Dedifferentiated amniotic fluid mesenchymal stem cell (primary cell): ENCODE measurements at regions not wholly inside any gene's neighbourhood (a gene's known extent, or its start where the extent isn't known, plus 50 kb on each side); places are given as distances from the start of the nearest gene placed in this dataset.
A peak's percentile ranks its signal among the peaks of the same experiment; 100 is the strongest.

ENCODE experiments used
- DNase-seq: peaks from one replicate; pipeline ENCODE4 v3.0.0-alpha.2; 2016; ENCODE audit errors: extremely low spot score

GRCh38 chr1:93013145-93014065 lies 52.1 kb upstream of the DIPK1A start:
- no peak for DNase-seq

GRCh38 chr1:93014168-93014567 lies 52.9 kb upstream of the DIPK1A start:
- no peak for DNase-seq

DNA sequence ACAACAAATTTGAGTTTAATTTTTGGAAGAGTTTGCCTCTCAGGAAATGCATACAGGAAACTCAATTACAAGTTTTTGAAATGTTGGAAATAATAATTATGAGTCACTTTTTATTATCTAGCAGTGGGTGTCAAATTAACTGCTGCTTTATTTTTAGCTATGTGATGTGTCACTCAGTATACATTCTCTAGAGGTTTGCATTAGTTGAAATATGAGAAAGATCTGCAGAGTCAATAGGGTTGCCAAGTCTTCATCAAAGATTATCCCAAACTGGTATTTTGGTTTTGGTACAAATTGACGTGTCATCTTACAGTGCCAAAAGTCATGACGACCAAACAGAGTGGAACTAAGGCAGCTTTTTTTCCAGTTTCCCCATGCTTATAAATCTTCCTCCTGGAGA lies 54.3 kb upstream of the DIPK1A start:
- no peak for DNase-seq

- no peak for DNase-seq
These were observed 54.9 kb upstream of the DIPK1A start for GRCh38 chr1:93016171-93016570.

DNA sequence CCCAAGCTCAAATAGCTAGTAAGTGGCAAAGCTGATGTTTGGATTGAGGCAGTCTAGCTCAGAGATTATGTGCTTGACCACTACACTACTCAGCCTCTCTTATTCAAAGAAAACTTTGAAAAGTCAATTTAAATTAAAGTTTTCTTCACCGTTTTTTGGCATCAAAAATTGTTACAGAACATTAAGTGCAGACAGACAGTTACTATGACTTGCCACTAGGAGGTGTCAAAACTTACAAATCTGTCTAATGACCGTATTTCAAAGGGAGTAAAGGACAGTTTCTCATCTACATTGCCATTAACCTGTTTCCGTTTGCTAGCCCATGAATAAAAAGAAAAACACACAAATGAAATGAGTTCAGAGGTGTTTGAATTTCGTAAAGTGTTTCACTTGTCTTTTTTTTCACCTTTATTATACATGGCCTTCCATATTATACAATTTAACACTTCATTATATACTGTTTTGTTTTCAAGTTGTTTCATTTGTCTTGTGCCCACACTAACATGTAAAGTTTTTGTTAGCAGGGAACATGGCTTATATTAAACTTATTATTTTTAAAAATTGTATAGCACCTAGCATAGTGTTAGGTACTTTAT lies 57.4 kb upstream of the MTF2 start:
- peak; percentile 65 for DNase-seq

DNA sequence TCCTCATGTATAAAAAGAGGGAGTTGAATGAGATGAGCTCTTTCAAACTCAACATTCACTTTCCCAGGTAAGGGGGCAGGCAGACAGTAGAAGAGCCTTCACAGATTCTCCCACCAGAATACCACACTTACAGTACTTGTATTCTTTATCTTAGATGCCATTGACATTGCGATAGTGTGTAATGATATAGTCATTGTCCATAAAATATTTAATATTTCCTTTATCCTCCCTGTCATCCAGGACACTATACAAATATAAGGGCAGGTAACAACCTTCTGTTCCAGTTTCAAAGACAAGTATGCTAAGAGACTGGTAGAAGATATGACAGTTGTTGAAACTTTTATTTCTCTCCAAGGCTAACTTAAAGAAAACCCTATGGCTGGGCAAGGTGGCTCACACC lies 56.5 kb upstream of the MTF2 start:
- DNase-seq: no peak

DNA sequence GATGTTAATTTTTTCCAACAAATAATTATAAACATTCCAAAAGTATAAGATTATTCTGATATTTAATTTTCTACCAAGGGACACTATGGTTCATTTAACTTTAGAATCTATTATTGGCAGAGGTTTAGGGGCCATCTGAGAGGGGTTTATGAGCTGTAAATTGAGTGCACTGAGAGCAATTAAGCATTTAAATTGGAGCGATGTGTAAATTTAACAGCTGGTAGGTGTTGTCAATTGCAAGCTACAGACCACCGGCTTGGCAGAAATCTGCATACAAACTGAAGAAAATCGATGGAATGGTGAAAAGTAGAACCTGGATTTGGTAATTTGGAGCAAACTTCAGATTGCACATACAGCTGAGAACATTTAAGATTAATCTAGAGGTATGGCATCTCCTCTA lies 55.8 kb upstream of the MTF2 start:
- DNase-seq: no peak

DNA sequence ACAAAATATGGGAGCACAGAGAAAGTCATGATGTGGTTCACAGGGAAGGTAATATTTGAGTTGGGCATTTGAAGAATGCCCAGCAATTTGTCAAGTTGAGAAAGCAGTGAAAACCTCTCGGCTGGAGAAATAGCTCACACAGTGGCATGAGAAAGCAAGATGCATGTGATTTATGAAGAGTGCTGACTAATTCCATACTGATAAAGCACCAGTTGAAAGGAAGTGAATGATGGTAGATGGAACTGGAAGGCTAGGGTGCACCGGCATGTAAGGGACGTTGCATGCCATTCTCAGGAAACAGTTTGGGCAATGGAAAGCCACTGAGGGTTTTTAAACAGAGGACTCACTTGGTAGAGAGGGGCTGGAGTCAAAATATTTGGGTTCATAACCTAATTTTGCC lies 53.5 kb upstream of the MTF2 start:
- no peak for DNase-seq

DNA sequence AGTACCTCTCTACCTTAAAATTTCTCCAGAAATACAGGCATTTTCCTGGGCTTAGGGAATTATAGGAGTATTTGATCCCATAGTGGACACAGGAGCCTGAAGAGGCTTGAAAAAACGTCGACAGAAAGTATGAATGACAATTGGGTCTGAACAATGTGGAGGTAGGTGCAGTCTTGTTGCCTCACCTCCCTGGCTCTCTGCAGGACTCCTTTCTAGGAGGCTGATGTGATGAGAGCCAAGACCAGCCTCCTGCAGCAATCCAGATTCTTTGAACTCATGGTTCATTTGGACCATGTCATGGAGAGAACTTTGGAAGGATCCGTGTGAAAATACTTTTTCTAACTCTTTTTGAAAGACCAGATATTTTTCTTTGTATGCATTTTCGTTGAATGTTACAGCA lies 50.5 kb upstream of the MTF2 start:
- DNase-seq: no peak
